HG02763 (cell line): ENCODE measurements at regions not wholly inside any gene's neighbourhood (a gene's known extent, or its start where the extent isn't known, plus 50 kb on each side); places are given as distances from the start of the nearest gene placed in this dataset.
"Not testable (repeated sequence)": the region's sequence is repeated elsewhere in the genome, so short reads cannot be mapped to it uniquely, and the experiment has no call there.

Source experiments
- ATAC-seq: cut with Tn5 transposase; IDR thresholded peaks from one replicate; pipeline ENCODE4 v1.9.1; 2021; ENCODE audit warnings: mild to moderate bottlenecking, moderate library complexity; ENCODE audit not compliant: unreplicated experiment

DNA sequence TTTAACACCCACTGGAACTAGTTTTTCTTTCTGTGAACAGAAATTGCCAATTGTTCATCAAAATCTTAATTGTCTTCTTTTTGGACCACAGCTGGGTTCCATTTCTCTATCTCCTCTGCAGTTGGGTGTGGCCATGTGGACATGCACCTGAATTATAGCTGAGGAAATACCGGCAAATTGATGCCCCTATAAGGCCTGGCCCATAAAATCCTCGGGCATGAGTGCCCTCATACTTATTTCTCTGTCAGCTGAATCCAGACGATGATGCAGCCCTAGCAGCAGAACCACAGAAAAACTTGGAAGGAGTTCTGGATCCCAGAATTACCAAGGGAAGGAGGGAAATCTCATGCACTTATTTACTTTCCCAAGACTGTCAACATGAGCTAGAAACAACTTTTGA, 249.0 kb downstream of the CYRIA start:
- ATAC-seq, result no peak

DNA sequence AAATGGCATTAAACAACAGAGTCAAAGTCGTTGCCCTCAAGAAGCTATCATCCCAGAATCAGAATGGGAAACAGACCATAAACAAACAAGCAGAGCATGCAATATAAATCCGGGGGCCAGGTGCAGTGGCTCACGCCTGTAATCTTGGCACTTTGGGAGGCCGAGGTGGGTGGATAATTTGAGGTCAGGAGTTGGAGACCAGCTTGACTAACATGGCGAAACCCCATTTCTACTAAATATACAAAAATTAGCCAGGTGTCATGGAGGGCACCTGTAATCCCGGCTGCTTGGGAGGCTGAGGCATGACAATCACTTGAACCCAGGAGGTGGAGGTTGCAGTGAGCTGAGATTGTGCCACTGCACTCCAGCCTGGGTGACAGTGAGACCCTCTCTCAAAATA, 249.8 kb downstream of the CYRIA start:
- not testable (repeated sequence) for ATAC-seq

DNA sequence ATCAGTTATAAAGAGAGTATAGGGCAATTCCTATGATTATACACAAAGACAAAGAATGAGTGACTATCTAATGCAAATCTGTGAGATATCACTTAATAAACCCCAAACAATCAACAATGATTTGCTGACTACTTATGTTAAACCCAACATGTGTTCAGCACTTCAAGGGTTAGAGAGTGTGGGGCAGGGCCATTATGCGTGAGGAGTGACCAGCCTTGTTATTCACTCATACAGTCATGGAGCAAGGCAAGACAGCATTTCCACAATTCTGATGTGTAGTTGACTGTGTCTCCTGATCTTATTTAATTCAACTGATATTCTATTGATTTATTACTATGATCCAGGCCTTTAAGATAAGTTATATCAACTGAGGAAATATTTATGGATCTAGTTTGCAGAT, 251.7 kb downstream of the CYRIA start:
- no peak for ATAC-seq

DNA sequence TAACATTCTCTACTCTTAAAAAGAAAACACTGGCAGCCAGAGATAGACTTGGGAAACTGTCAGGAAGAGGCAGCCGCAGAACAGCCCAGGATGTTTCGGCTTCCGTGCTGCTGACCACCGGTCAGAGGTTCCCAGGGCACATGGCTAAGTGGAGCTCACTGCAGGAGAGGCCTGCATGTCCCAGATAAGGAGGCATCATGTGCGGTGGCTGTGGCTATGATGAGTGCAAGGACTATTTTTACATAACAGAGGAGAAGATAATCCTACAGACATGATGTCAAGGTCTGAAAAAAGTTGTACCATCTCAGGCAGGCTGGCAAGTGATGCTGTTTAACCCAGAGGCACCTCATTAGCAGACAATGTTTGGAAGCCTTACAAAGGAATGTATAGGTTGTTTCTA, 252.3 kb downstream of the CYRIA start:
- ATAC-seq, result no peak

DNA sequence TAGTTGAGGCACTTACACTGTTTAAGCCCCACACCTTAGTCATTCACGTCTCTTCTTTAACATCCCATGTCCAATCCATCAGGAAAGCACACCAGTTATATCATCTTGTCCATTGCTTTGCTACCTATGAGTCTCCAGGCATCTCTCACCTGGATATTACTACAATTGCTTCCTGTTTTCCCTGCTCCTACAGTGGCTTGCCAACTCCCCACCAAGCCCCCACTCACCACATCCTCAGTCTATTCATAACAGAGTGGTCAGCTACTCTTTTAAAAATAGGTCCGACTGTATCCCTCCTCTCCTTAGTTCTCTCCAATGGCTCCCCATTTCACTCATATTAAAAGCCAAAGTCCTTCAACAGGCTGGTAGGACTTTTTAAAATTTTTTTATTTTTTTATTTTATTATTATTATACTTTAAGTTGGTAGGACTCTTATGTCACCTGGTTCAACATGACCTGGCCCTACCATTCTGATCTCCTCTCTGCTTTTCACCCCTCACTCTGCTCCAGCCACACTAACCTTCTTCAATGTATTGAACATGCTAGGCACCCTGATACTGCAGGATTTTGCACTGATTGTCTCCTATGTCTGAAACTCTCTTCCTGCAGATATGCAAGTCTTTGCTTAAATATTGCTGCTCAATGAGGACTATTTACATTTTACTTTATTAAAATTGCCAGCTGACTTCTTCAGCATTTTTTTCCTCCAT, 253.2 kb downstream of the CYRIA start:
- ATAC-seq, result no peak

DNA sequence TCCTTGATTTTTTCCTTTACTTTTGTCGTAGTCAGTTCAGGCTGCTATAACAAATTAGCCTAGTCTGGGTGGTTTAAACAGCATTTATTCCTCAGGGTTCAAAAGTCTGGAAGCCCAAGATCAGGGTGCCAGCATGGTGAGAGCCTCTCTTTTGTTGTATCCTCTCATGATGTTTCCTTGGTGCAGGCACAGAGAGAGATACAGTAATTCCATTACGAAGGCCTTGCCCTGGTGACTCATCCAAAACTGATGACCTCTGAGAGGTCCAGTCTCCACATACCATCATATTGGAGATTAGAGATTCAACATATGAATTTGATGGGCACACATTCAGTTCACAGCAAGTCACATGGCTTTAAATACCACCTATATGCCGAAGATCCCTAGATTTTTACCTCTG, 253.8 kb downstream of the CYRIA start:
- ATAC-seq, result no peak

DNA sequence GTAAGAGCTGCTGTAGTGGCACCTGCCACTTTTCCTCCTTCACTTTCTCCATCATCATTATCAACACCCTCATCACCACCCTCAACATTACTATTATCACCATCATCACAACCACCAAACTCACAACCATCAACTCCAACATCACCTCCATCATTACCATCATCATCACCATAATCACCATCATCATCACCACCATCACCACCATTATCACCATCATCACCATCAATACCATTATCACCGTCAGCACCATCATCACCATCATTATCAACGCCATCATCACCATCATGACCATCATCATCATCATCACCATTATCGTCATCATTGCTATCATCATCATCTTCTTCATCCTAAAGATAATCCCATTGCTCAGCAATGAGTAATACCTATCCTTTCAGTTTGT, 255.8 kb downstream of the CYRIA start:
- no peak for ATAC-seq

DNA sequence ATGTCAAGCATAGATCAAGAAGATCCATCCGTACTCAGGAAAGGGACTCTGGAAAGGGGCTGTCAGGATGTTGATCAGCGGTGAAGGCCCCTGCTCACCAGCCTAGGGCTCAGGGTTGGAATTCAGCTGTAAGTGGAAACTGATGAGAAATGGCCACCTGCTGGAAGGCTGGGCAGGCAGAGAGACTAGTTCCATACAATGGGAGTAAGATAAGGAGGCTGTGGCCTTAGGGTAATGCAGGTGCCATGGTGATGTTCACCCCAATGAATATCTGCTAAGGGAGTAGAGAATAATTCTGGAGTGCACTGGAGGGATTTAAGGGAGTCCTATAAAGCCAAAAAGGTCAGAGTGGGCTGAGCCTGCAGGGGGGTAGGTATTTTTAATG, 256.6 kb downstream of the CYRIA start:
- ATAC-seq, result no peak

DNA sequence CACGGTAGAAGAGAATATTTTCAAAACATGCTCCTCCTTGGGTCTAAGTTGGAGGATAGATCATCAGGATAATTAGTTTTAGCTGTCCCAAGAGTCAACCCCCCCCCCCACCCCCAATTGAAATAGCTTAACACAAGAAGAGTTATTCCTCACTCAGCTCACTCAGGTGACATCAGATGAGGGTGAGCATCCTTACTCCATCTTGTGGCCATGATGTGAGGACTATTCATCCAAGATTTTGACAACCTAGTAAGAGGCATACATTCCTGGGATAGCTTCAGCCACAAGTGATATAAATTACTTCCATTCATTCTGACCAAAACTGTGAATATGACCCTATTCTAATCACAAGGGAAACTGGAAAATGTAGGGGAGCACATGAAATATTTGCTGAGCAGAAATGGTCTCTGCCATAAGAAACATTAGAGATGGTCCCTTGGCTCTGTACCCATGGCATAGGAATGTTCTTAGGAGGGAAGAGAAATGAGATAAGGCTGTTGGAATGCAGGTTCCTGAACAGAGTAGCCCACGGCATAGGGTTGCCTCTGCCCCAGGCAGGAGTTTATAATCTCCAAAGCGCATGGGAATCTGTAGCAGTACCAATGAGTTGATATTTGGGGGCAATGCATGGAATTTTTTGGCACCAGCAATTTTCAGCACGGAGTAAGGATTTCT, 257.2 kb downstream of the CYRIA start:
- no peak for ATAC-seq

DNA sequence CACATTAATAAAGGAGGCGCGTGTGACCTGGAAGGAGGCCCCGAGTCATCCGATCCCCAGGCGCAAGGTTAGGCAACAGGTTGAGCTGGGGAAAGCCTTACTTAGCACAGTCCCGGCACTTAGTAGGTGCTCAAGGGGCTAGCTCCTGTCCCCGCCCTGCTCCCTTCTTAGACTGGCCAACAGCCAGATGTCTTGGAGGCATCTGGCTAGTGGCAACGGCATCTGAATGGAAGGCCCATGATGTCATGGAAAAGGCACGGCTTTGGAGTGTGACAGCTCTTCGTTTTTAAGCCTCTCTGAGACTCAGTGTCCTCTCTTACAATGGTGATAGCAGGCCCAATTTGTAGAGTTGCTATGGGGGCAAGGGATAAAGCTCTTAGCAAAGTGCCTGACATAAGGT, 258.3 kb downstream of the CYRIA start:
- ATAC-seq, result no peak

DNA sequence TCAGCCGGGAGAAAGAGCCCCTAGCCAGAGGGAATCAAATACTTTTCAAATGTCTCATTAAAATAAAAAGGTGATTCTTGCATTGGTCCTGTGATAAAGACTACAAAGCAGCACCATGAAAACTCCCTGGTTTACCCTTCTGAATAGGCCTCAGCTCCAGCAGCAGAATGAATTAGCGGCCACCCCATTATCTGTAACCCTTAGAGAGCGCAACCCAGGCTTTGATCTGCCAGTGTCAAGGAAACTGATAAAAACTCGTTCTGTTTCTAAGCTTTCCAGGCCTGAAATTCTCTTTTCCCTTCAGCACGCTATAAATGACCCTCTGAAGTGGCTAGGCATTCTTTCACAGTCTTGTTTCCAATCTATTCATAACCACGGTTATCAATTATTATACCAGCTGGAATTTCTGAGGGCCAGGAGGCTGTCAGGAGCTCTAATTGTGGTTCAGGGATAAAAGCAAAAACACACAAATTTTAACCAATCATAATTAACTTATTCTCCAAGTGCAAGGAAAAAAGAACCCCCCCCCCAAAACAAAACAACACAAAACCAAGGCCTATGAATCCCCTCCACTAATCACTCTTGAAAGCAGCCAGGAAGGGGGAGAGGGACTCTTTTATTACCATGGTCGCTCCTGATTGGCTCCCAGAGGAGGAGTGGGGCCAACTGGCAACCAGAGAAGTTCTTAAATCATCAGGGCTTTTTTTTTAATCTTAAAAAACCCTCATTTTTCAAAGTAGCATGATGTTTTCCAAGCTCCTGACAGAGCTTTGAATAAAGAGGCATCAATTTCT, 258.9 kb downstream of the CYRIA start:
- no peak for ATAC-seq

DNA sequence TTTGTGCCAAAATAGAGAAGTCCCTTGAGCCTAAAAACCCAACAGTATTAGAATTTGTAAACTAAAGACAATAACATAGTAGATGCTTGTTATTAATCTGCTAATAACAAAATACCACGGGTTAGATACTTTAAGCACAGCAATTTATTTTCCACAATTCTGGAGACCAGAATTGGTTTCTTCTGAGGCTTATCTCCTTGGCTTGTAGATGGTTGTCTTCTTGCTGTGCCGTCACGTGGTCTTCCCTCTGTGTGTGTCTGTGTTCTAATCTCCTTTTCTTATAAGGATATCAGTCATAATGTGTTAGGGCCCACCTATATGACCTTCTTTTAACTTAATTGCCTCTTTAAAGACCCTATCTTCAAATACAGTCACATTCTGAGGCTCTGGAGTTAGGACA, 260.1 kb downstream of the CYRIA start:
- ATAC-seq, result no peak

DNA sequence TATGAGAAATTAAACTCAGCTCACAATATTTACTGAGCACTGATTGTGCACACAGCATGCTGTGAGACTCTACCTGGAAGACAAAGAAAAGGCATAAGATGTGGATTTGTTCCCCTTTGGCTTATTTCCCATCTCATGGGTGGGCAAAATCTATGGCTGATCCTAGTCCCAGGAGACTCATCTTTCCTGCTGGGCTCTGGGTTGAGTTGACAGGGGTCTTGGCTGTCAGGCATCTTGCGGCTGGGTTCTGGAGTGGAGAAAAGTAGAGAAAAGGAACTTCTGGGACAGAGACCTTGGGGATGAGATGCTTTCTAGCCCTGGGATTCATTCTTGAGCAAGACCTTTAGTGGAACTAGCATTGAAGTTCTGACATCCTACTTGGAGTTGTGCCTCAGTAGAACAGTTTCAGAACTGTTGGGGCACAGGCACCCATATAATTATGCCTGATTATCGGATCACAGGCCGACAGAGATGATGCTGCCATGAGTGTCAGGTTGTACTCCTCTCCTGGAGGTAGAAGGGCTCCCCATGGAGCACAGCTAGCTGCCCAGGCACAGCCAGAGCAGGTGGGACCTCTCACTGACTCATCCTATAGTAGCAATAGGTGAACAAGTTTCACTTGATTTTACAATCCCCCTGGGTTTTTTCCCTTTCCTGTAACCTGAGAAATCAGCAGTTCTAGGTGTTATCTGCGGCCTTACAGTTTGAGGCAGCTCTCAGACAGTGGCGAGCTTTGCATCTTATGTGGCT, 260.9 kb downstream of the CYRIA start:
- no peak for ATAC-seq

DNA sequence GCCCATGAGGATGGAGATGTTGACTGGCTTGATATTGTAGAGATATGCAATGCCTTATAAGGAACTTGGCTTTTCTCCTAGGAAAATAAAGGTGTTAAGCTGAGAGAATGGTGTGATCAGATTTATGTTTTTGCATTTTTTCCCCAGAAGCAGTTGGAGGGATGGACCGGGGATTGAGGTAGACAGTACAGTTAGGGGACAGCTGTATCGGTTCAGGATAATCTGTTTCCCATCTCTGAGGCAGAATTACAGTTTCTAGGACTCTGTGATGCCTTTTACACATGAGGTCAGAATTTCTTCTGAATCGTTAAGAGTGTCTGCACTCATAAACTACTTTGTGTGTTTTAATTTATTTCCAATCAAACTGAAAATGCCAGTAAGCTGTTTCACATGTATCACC, 261.5 kb downstream of the CYRIA start:
- ATAC-seq, result no peak

DNA sequence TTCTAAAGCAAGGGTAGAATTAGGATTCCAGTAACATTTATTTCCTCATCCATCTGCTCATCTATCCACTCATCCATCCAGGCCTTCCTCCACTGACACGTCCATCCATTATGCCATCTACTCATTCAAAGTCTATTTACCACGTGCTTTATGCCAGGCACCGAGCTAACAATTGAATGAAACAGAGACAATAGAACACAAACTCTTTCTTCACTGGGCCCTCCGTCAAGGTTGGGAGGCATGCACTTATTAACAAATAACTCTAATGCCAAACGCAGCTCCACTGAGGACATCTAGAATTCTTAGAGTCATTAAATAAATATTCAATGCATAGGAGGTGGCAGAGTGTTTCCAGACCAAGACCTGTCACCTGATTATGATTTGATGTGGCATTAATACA, 262.7 kb downstream of the CYRIA start:
- no peak for ATAC-seq

DNA sequence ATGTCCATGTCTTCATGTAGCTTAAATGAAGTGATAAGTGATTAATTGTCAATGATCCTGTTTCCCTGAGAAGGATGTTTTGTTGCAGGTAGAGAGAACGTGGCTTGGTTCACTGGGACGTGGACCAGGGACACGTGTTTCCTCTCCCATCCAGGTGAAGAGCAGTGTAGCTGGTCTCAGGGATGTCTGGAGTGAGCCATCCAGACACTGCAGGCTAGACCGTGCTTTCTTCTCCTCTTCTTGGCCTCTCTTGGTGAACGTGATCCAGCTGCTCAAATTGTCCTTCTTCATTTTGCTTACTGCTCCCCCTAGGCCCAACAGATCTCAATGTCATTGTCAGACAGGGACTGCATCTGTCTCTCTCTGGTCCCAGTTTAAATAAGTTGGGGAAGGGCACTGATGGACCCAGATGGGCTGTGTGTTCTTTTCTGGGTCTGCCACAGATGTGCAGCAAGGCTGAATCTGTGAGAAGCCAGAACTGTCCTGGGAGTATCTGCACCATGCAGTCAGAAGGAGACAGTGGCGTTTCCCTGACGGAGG, 263.8 kb downstream of the CYRIA start:
- ATAC-seq, result no peak

DNA sequence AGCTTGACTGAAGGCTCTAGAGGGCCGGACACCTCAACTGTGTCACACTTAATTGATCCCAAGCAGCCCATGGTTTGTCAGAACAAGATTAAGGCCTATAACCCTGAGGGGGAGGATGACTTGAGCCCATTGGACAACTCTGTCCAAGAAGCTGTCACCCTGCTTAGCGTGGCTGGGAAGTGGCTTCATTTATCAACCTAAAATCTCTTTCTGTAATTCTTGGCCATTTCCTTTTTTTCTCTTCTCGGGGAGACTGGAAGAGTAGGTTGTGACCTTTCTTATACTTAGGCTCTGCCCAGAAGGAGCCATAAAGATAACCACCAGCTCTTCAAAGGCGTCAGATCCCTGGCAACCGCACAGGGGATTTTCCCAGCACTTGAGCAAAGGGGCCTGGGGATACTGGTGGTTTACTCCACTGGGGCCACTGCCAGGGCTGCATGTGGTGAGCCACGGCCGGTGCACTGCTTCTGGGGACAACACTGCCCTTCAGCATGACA, 265.5 kb downstream of the CYRIA start:
- no peak for ATAC-seq

DNA sequence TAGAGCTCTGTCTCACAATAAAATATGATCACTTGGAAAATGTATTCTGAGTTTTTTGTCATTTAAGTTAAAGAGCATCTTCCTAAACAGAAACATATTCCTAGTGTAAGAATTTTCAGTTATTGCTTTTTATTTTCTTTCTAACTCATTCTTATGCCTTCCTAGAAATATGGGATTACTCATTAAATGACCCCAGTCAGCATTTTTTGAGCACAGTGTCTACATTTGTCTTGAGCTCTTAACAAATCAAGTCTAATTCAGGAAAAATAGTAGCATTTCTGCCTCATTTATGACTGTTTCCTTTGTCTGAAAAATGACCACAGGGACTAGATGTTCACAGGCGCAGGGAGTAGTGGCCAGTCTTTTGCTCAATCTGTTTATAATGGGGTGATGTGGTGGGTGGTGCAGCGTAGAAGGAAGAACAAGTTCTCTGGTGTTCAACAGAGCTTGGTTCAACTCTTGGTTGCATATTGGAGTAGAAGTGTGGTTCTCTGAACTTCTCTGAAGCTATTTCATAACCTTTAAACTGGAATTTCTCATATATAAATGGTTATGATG, 267.1 kb downstream of the CYRIA start:
- ATAC-seq, result no peak

DNA sequence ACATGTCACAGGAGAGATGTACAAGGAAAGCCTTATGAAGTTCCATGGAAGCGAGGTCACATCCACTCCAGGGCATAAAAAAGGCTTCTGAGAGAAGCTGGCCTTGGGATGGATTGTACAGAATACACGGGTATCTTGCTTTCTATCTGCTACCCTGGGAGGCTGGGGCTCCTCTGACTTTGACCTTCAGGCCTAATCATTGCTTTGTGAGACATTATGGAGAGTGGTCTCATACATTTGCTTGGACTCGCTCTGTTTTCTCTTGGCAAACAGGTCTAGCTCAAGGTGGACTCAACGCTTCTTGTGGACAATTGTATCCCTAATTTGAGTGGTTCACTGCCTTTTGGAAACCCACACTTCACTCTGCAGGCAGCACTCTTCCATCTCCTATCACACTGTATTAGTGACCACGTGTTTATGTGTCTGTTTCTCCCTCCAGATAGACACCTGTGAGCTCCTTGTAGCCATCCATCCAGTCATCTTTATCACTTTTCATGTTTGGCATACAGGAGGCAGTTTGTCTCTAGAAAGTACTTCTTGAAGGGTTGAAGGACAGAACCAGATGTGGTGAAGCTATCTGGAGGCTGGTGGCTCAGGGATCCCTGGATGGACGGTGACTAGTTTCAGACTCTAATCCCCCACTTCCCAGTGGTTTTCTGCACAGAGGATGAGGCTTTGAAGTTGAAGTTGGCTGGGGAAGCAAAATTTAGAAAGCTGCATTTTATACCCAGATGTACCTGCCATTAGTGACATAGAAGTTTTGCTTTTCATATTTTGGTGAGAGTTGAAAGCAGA, 267.8 kb downstream of the CYRIA start:
- no peak for ATAC-seq

DNA sequence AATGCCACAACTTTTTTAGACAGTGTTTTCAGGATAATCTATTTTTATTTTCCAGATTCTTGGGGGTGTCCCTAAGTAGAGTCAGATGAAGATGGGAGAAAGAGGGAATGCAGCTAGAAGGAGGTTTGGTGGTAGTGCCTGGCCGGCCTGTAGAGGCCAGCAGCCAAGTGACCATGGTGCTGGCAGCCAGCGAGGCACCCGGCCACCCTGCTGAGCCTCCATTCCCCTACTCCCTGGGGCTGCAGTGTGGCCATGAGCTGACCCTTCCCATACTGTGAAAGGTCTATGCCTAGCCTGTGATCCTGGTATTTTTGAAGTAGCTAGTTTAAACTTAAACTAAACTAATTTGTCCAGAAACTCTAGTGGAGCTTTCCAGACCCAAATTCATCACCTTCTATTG, 268.6 kb downstream of the CYRIA start:
- ATAC-seq, result no peak
